ENCODE measurements at regions not wholly inside any gene's neighbourhood (a gene's known extent, or its start where the extent isn't known, plus 50 kb on each side); places are given as distances from the start of the nearest gene placed in this dataset.

DNA sequence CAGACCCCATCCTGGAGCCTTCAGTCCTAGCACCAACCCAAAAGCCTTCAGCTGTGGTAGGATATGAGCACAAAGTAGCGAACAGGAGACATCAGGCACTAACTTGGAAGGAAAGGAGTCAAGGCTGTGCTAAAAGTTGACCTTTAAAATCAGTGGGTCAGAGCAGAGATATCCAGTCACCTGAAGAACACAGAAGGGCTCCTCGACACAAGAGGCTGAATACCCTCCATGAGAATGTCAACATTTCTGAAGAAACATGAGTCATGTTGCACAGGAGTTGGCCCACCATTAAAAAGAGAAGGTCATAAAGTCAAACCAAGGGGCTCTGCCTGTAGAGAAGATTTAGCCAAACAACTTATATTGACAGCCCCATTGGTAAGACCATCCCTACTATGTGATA lies 172.5 kb downstream of the PLPP3 start:
- H3K36me3 Mint-ChIP-seq (ENCODE audit: insufficient read depth in 1 of 3, low read depth in 3 of 3), result peaks cover 0 to 8% (median 0%) of the 10 kb centered on the region in 3 experiments; a peak in 1 of 7 replicates
- H3K4me1 ChIP-seq (ENCODE audit: insufficient read depth, low read length), result no peaks in the 10 kb centered on the region

More for the DNA sequence above, 172.5 kb downstream of the PLPP3 start:
- H3K27me3 ChIP-seq (ENCODE audit: insufficient read depth, low read length), result no peaks in the 10 kb centered on the region
- no peak overlapping the region for H4K91ac ChIP-seq (ENCODE audit: insufficient read length, low read depth, low read length)
- no peaks in the 10 kb centered on the region for H3K79me2 ChIP-seq (ENCODE audit: insufficient read depth, low read length)
- H3K79me1 ChIP-seq (ENCODE audit: insufficient read depth, low read depth, low read length, poor library complexity, severe bottlenecking), result no peaks in the 10 kb centered on the region
- H3K23ac ChIP-seq (ENCODE audit: insufficient read length, low read depth, low read length), result no peak overlapping the region
- H3T11ph ChIP-seq (ENCODE audit: low read length), result no peak overlapping the region
- no CpG with 5 or more reads among the region's 2 CpGs for WGBS (ENCODE audit: extremely low coverage, insufficient read length, low lambda C conversion rate)
- no peak overlapping the region for H2BK20ac ChIP-seq (ENCODE audit: low read depth, low read length, poor library complexity, severe bottlenecking)
- no peak for DNase-seq
- H3K4me3 Mint-ChIP-seq, result no peak overlapping the region
- no peak overlapping the region for H2BK120ac ChIP-seq (ENCODE audit: low read depth, low read length, poor library complexity, severe bottlenecking)
- no peak overlapping the region for H2AFZ ChIP-seq (ENCODE audit: low read length)
- H2BK12ac ChIP-seq (ENCODE audit: insufficient read length, low read depth, low read length), result no peak overlapping the region
- no peak overlapping the region for H3K14ac ChIP-seq (ENCODE audit: insufficient read depth, low read length)
- H4K8ac ChIP-seq (replicated peaks; ENCODE audit: insufficient read length, low read depth, low read length), result no peak overlapping the region
- no peak overlapping the region for H3K18ac ChIP-seq (ENCODE audit: insufficient read length, low read depth, low read length)
- no peak overlapping the region for H2BK5ac ChIP-seq (ENCODE audit: insufficient read length, low read length)
- H4K20me1 ChIP-seq (ENCODE audit: control insufficient read depth, insufficient read depth, insufficient read length), result no peaks in the 10 kb centered on the region
- no peak overlapping the region for H2AK5ac ChIP-seq (ENCODE audit: insufficient read length, low read length)
- no peak overlapping the region for H3K4me2 ChIP-seq (ENCODE audit: insufficient read depth, insufficient read length, low read length)
- H3K4ac ChIP-seq (ENCODE audit: low read depth, low read length), result no peak overlapping the region
- H4K5ac ChIP-seq (ENCODE audit: insufficient read length, low read depth, low read length), result no peak overlapping the region
- H3K9me3 Mint-ChIP-seq, result peaks cover 0 to 5% of the 10 kb centered on the region in 2 experiments; a peak in 1 of 5 replicates
- H3K27me3 Mint-ChIP-seq (ENCODE audit: low read depth), result peaks cover 1% of the 10 kb centered on the region
- no peak overlapping the region for H3K9ac ChIP-seq (ENCODE audit: extremely low read depth, insufficient read length, low read length)
- H3K4me1 Mint-ChIP-seq, result peaks cover 13 to 15% of the 10 kb centered on the region in 2 experiments; a peak in 3 of 4 replicates
- H3K23me2 ChIP-seq (ENCODE audit: insufficient read length, low read depth, low read length, poor library complexity, severe bottlenecking), result no peaks in the 10 kb centered on the region
- no peak overlapping the region for H3K27ac Mint-ChIP-seq
- H3K9me3 ChIP-seq (ENCODE audit: control insufficient read depth, low read depth, low read length), result no peaks in the 10 kb centered on the region
- TF ChIP-seq, protein P1, sequence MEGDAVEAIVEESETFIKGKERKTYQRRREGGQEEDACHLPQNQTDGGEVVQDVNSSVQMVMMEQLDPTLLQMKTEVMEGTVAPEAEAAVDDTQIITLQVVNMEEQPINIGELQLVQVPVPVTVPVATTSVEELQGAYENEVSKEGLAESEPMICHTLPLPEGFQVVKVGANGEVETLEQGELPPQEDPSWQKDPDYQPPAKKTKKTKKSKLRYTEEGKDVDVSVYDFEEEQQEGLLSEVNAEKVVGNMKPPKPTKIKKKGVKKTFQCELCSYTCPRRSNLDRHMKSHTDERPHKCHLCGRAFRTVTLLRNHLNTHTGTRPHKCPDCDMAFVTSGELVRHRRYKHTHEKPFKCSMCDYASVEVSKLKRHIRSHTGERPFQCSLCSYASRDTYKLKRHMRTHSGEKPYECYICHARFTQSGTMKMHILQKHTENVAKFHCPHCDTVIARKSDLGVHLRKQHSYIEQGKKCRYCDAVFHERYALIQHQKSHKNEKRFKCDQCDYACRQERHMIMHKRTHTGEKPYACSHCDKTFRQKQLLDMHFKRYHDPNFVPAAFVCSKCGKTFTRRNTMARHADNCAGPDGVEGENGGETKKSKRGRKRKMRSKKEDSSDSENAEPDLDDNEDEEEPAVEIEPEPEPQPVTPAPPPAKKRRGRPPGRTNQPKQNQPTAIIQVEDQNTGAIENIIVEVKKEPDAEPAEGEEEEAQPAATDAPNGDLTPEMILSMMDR (conservative IDR thresholded peaks at IDR 0.05), result no peak
- H2BK15ac ChIP-seq (ENCODE audit: low read depth, low read length), result no peak overlapping the region
- H3K56ac ChIP-seq (ENCODE audit: insufficient read length, low read depth, low read length), result no peak overlapping the region
- no peak overlapping the region for H3K27ac ChIP-seq (ENCODE audit: insufficient read length, low read depth, low read length)

All from H9 (cell line).